ENCODE measurements at regions not wholly inside any gene's neighbourhood (a gene's known extent, or its start where the extent isn't known, plus 50 kb on each side); places are given as distances from the start of the nearest gene placed in this dataset.

DNA sequence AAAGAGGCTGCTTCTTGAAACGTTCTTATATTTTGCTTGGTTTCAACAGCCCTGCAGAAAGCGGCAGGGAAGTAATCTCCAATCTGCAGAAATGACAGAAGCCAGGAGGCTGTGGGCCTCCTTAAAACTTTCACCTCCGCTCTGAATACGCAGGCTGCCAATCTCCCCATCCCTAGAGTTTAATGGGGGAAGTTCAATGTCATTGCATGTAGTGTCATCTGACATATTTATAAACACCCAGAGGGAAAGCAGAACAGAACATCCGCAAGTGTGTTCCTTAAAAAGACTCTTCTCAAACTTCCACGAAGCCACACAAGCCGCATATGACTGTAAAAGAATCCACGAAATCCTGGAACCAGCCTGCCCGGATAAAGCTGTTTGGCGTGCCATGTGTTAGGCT is 148.8 kb upstream of the TBL1X start:
- TF ChIP-seq RFX5 (IDR thresholded peaks at IDR 0.05; ENCODE audit: borderline replicate concordance, low read depth, low read length) (no peak), CREB1 (IDR thresholded peaks at IDR 0.05) (no peak), RBBP5 (IDR thresholded peaks at IDR 0.05; ENCODE audit: borderline replicate concordance, low read depth, low read length) (no peak), MAFK (IDR thresholded peaks at IDR 0.05; ENCODE audit: low read depth, low read length) (no peak), TEAD4 (IDR thresholded peaks at IDR 0.05; ENCODE audit: low read depth, low read length) (no peak), CBX8 (IDR thresholded peaks at IDR 0.05; ENCODE audit: borderline replicate concordance, low read depth, low read length) (no peak), CHD2 (IDR thresholded peaks at IDR 0.05; ENCODE audit: low read length) (no peak), GABPA (IDR thresholded peaks at IDR 0.05; ENCODE audit: borderline replicate concordance, insufficient read depth, low read length) (no peak), KDM5A (IDR thresholded peaks at IDR 0.05; ENCODE audit: low read length) (no peak), JUN (IDR thresholded peaks at IDR 0.05; ENCODE audit: low read depth, low read length) (no peak), TBP (IDR thresholded peaks at IDR 0.05; ENCODE audit: low read depth, low read length) (no peak), RNF2 (IDR thresholded peaks at IDR 0.05; ENCODE audit: borderline replicate concordance, low read depth, low read length, missing control alignments, poor library complexity, severe bottlenecking) (no peak), BACH1 (IDR thresholded peaks at IDR 0.05; ENCODE audit: low read length) (no peak), RAD21 (IDR thresholded peaks at IDR 0.05 in 1 of 2, conservative IDR thresholded peaks at IDR 0.05 in 1 of 2; ENCODE audit: low read depth in 2 of 2, low read length in 2 of 2) (no peak)

More for the DNA sequence above, 148.8 kb upstream of the TBL1X start:
- no peak overlapping the region for H4K5ac ChIP-seq (ENCODE audit: insufficient read length, low read depth, low read length)
- H3K27me3 ChIP-seq (replicated peaks in 1 of 4; ENCODE audit: control insufficient read depth in 3 of 4, extremely low read depth in 1 of 4, insufficient read depth in 3 of 4, low read length in 3 of 4): no peaks in the 10 kb centered on the region
- H3K4ac ChIP-seq (replicated peaks; ENCODE audit: insufficient read length, low read depth, low read length): no peak overlapping the region
- H3K9ac ChIP-seq (replicated peaks in 1 of 4; ENCODE audit: extremely low read depth in 1 of 4, low read depth in 3 of 4, low read length in 3 of 4): no peak overlapping the region
- no peak overlapping the region for H2AFZ ChIP-seq (ENCODE audit: low read length)
- ChIA-PET POLR2A (ENCODE audit: partially characterized antibody) (no interaction called here), CTCF (ENCODE audit: partially characterized antibody) (interaction anchor here (0.6 to 0.7 kb wide), 3 partner anchors 102 to 1750 kb away, joined by 3 to 4 read pairs (median 3); no protein-coding TSS in a partner anchor)
- no peak overlapping the region for H3K27ac ChIP-seq (ENCODE audit: low read depth, low read length)
- no peaks in the 10 kb centered on the region; a peak in 2 of 7 replicates for H3K4me1 ChIP-seq (replicated peaks in 1 of 4; ENCODE audit: control insufficient read depth in 3 of 4, insufficient read depth in 4 of 4, low read length in 3 of 4)
- no peak overlapping the region for H2BK5ac ChIP-seq (ENCODE audit: low read depth, low read length)
- no peak overlapping the region for H2BK12ac ChIP-seq (ENCODE audit: low read depth, low read length)
- DNase-seq (ENCODE audit: low read depth in 1 of 2, low spot score in 2 of 2): no peak
- H2BK20ac ChIP-seq (ENCODE audit: low read length): no peak overlapping the region
- no peaks in the 10 kb centered on the region for H3K9me3 ChIP-seq (ENCODE audit: insufficient read depth in 2 of 2, low read depth in 1 of 2, low read length in 1 of 2)
- no peaks in the 10 kb centered on the region for H3K36me3 ChIP-seq (ENCODE audit: control insufficient read depth in 2 of 4, insufficient read depth in 4 of 4, low read length in 3 of 4)
- no peaks in the 10 kb centered on the region for H3K23me2 ChIP-seq (ENCODE audit: low read depth, low read length)
- H3K79me2 ChIP-seq (ENCODE audit: control insufficient read depth in 1 of 2, insufficient read depth in 2 of 2, low read length in 2 of 2): no peaks in the 10 kb centered on the region
- H4K20me1 ChIP-seq (replicated peaks in 1 of 2; ENCODE audit: control insufficient read depth in 1 of 2, insufficient read depth in 2 of 2, low read length in 2 of 2): no peaks in the 10 kb centered on the region
- no peak overlapping the region for H2AK5ac ChIP-seq (ENCODE audit: low read depth, low read length)
- 96% methylated on average over 10 of the region's 10 CpGs; no CpG with 5 or more reads in 1 of the 2 experiments for WGBS, 2 experiments (ENCODE audit: extremely low coverage in 1 of 2, insufficient coverage in 1 of 2, insufficient read length in 1 of 2, insufficient replicate concordance in 2 of 2, low coverage in 1 of 2, low lambda C conversion rate in 2 of 2, missing lambda C conversion rate in 1 of 2)
- no peak overlapping the region for H4K8ac ChIP-seq (ENCODE audit: extremely low read depth, insufficient read depth, low read length)
- H3K14ac ChIP-seq (ENCODE audit: insufficient read length): no peak overlapping the region
- no peaks in the 10 kb centered on the region for H3K79me1 ChIP-seq (ENCODE audit: low read depth, low read length)
- no peak overlapping the region for H3K56ac ChIP-seq (replicated peaks; ENCODE audit: insufficient read length, low read depth, low read length)
- H3K23ac ChIP-seq (ENCODE audit: insufficient read length): no peak overlapping the region
- H4K91ac ChIP-seq (replicated peaks; ENCODE audit: insufficient read length, low read length): no peak overlapping the region
- peak; percentile 58 for FAIRE-seq
- no peak overlapping the region for H3K4me3 ChIP-seq (ENCODE audit: extremely low read depth in 1 of 4, insufficient read depth in 2 of 4, low read depth in 3 of 4, low read length in 4 of 4)
- no peak overlapping the region for H3K4me2 ChIP-seq (ENCODE audit: insufficient read depth in 1 of 2, low read depth in 2 of 2, low read length in 2 of 2)
- H3K18ac ChIP-seq (ENCODE audit: extremely low read depth, low read length): no peak overlapping the region
- no peak overlapping the region for H2BK120ac ChIP-seq (replicated peaks; ENCODE audit: low read depth, low read length)
- H2BK15ac ChIP-seq (ENCODE audit: low read length): no peak overlapping the region
